Breast epithelium (tissue), 4 donors: ENCODE measurements at regions not wholly inside any gene's neighbourhood (a gene's known extent, or its start where the extent isn't known, plus 50 kb on each side); places are given as distances from the start of the nearest gene placed in this dataset.

Source experiments
- DNase-seq, 2 donors: peaks; one replicate each; pipeline ENCODE4 v3.0.0-alpha.2; 2019; ENCODE audit warnings: low spot score in 2 of 2
- H3K27ac ChIP-seq, 2 donors: fragments of 200-600 bp; sonication (generic) in 1 of 2; one replicate each; pipeline ENCODE4 v1.5.1; 2016 to 2019; ENCODE audit warnings: mild to moderate bottlenecking in 1 of 2
- H3K27me3 ChIP-seq, 2 donors: fragments of 200-600 bp; sonication (generic) in 1 of 2; one replicate each; pipeline versions ENCODE4 v1.5.1 to v1.6.0; 2017 to 2019; ENCODE audit warnings: control low read depth in 1 of 2, mild to moderate bottlenecking in 1 of 2
- H3K36me3 ChIP-seq: fragments of 200-600 bp; one replicate; pipeline ENCODE4 v1.5.1; 2019
- H3K4me1 ChIP-seq, 2 donors: fragments of 200-600 bp; sonication (generic); one replicate each; pipeline ENCODE4 v1.5.1; 2016 to 2019; ENCODE audit warnings: control low read depth in 1 of 2
- H3K4me3 ChIP-seq, 3 donors: fragments of 200-600 bp; sonication (generic); 1 replicate in 2 of 3; 2 replicates in 1 of 3; pipeline ENCODE4 v1.5.1; 2016 to 2019; ENCODE audit warnings: mild to moderate bottlenecking in 3 of 3, moderate library complexity in 2 of 3
- H3K9me3 ChIP-seq, 2 donors: fragments of 200-600 bp; sonication (generic) in 1 of 2; one replicate each; pipeline ENCODE4 v1.5.1; 2016 to 2019; ENCODE audit warnings: control low read depth in 1 of 2
- CTCF ChIP-seq, 3 donors: fragments of 450-650 bp; IDR thresholded peaks; one replicate each; pipeline ENCODE4 v1.5.1; 2016 to 2017; ENCODE audit warnings: antibody characterized with exemption in 3 of 3, mild to moderate bottlenecking in 3 of 3, moderate library complexity in 3 of 3
- POLR2A ChIP-seq: fragments of 450-650 bp; IDR thresholded peaks from one replicate; pipeline ENCODE4 v1.6.1; 2016; ENCODE audit warnings: antibody characterized with exemption, mild to moderate bottlenecking, moderate library complexity
- POLR2AphosphoS5 ChIP-seq, 3 donors: sonication (generic); formaldehyde crosslinking; IDR thresholded peaks; one replicate each; pipeline ENCODE4 v1.6.1; 2017; ENCODE audit warnings: antibody characterized with exemption in 3 of 3
- intact Hi-C: fragments of 100-400 bp; cut with DNase I; formaldehyde crosslinking; loops from one replicate; pipeline ENCODE4 v1.15.1; 2023; ENCODE audit warnings: low total_unique reads

GRCh38 chr13:111855191-111855590 is 211.8 kb upstream of the SOX1 start:
- H3K36me3 ChIP-seq, result no peaks in the 10 kb centered on the region
- no peak overlapping the region for H3K27ac ChIP-seq
- intact Hi-C loops, result no loop called here
- H3K9me3 ChIP-seq, result peaks cover 0 to 8% of the 10 kb centered on the region in 2 donors
- no peaks in the 10 kb centered on the region for H3K4me1 ChIP-seq
- no peak overlapping the region for H3K4me3 ChIP-seq
- TF ChIP-seq CTCF (IDR thresholded peaks at IDR 0.05) (no peak), POLR2AphosphoS5 (IDR thresholded peaks at IDR 0.05) (no peak), POLR2A (no peak)
- no peak for DNase-seq
- peaks cover 0 to 21% of the 10 kb centered on the region in 2 donors for H3K27me3 ChIP-seq

DNA sequence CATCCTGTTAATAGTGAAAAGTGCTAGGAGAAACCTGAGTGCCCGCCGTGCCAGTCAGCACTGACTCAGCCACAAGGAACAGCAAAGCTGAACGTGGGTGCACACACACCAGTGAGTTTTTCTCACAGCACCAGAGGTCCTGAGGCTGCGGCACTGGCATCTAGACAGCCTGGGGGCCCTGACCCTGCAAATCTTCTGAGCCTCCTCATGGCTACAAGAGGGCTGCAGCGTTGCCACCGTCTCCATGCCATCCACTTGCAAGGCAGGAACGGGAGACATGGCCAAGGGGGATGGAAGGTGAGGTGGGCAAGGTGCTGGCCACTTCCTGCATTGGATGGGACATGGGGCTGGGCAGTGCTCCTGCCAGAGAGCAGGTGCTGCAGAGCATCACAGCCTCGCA is 211.2 kb upstream of the SOX1 start:
- peaks cover 0 to 14% of the 10 kb centered on the region in 2 donors for H3K9me3 ChIP-seq
- H3K27me3 ChIP-seq, result peaks cover 0 to 18% of the 10 kb centered on the region in 2 donors
- H3K4me1 ChIP-seq, result no peaks in the 10 kb centered on the region
- intact Hi-C loops, result no loop called here
- H3K27ac ChIP-seq, result no peak overlapping the region
- no peak for TF ChIP-seq CTCF (IDR thresholded peaks at IDR 0.05)
- TF ChIP-seq POLR2AphosphoS5 (IDR thresholded peaks at IDR 0.05), result no peak
- TF ChIP-seq POLR2A, result no peak
- no peak overlapping the region for H3K4me3 ChIP-seq
- no peaks in the 10 kb centered on the region for H3K36me3 ChIP-seq
- DNase-seq, result no peak

DNA sequence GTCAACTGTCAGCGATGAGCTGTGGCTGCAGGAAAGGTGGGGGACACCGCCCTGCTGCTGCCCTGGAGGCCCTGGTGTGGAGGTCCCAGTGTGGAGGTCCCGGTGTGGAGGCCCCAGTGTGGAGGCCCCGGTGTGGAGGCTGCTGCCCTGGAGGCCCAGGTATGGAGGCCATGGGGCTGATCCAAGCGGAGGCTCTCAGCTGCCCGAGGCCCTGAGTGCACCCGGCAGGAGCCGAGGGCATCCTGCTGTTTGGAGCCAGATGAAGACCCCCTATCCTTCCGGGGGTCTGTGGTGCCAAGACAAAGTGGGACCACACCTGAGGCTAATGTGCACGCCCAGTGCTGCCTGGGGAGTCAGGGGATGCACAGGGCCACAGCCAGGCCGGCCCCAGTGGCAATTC is 210.4 kb upstream of the SOX1 start:
- peaks cover 0 to 18% of the 10 kb centered on the region in 2 donors for H3K27me3 ChIP-seq
- H3K9me3 ChIP-seq, result peaks cover 0 to 22% of the 10 kb centered on the region in 2 donors
- intact Hi-C loops, result no loop called here
- H3K36me3 ChIP-seq, result no peaks in the 10 kb centered on the region
- no peaks in the 10 kb centered on the region for H3K4me1 ChIP-seq
- H3K4me3 ChIP-seq, result no peak overlapping the region
- DNase-seq, result no peak
- TF ChIP-seq POLR2AphosphoS5 (IDR thresholded peaks at IDR 0.05), result no peak
- no peak for TF ChIP-seq POLR2A
- no peak for TF ChIP-seq CTCF (IDR thresholded peaks at IDR 0.05)
- H3K27ac ChIP-seq, result no peak overlapping the region

DNA sequence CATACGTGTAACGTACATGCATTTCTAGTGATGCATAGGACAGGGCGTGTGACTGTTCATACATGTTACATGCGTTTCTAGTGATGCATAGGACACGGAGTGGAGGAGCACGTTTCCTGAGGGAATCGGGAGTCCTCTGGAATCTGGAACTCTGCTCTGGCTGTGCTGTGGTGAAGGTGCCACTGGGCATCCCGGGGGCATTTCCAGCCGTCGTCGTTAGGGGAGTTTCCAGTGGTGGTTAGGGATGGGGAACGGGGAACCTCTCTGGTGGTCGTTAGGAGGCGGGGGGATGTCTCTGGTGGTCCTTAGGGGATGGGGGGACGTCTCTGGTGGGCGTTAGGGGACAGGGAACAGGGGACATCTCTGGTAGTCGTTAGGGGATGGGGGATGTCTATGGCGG is 209.6 kb upstream of the SOX1 start:
- Histone ChIP-seq H3K9me3 (peaks cover 0 to 29% of the 10 kb centered on the region in 2 donors), H3K27me3 (peaks cover 0 to 18% of the 10 kb centered on the region in 2 donors), H3K4me3 (no peak overlapping the region), H3K27ac (no peak overlapping the region), H3K4me1 (no peaks in the 10 kb centered on the region), H3K36me3 (no peaks in the 10 kb centered on the region)
- DNase-seq, result no peak
- intact Hi-C loops, result no loop called here
- TF ChIP-seq POLR2A, result no peak
- TF ChIP-seq POLR2AphosphoS5 (IDR thresholded peaks at IDR 0.05), result no peak
- no peak for TF ChIP-seq CTCF (IDR thresholded peaks at IDR 0.05)

GRCh38 chr13:111857846-111858560 is 208.9 kb upstream of the SOX1 start:
- Histone ChIP-seq H3K36me3 (no peaks in the 10 kb centered on the region), H3K9me3 (peaks cover 0 to 35% of the 10 kb centered on the region in 2 donors), H3K4me3 (no peak overlapping the region), H3K27ac (no peak overlapping the region), H3K27me3 (peaks cover 0 to 18% of the 10 kb centered on the region in 2 donors), H3K4me1 (no peaks in the 10 kb centered on the region)
- TF ChIP-seq POLR2A, result no peak
- TF ChIP-seq POLR2AphosphoS5 (IDR thresholded peaks at IDR 0.05), result no peak
- TF ChIP-seq CTCF (IDR thresholded peaks at IDR 0.05), result no peak
- intact Hi-C loops, result no loop called here
- no peak for DNase-seq
